Heart right ventricle (tissue), 16 donors: ENCODE measurements at regions not wholly inside any gene's neighbourhood (a gene's known extent, or its start where the extent isn't known, plus 50 kb on each side); places are given as distances from the start of the nearest gene placed in this dataset.

Experiments used
- ATAC-seq, 8 donors: fragments of 200-7000 bp; cut with Tn5 transposase; one replicate each; pipeline ENCODE4 v1.9.1; 2020; ENCODE audit warnings: mild to moderate bottlenecking in 8 of 8, moderate library complexity in 8 of 8, moderate number of reproducible peaks in 1 of 8
- DNase-seq, 2 donors: peaks; one replicate each; pipeline ENCODE4 v3.0.0-alpha.2; 2020
- H3K27ac ChIP-seq, 10 donors: fragments of 200-600 bp; sonication (generic) in 2 of 10; one replicate each; pipeline versions ENCODE4 v1.5.0 to v1.8.0; 2020 to 2022; ENCODE audit warnings: mild to moderate bottlenecking in 3 of 10
- H3K27me3 ChIP-seq, 7 donors: fragments of 200-600 bp; one replicate each; pipeline ENCODE4 v1.8.0; 2021 to 2022; ENCODE audit warnings: mild to moderate bottlenecking in 2 of 7
- H3K36me3 ChIP-seq, 9 donors: fragments of 200-600 bp; sonication (generic) in 1 of 9; one replicate each; pipeline versions ENCODE4 v1.5.0 to v1.8.0; 2020 to 2022; ENCODE audit warnings: mild to moderate bottlenecking in 2 of 9
- H3K4me1 ChIP-seq, 9 donors: fragments of 200-600 bp; sonication (generic) in 1 of 9; one replicate each; pipeline versions ENCODE4 v1.5.0 to v1.8.0; 2020 to 2022; ENCODE audit warnings: mild to moderate bottlenecking in 4 of 9
- H3K4me3 ChIP-seq, 10 donors: fragments of 200-600 bp; sonication (generic) in 2 of 10; one replicate each; pipeline versions ENCODE4 v1.5.0 to v1.8.0; 2020 to 2022; ENCODE audit warnings: mild to moderate bottlenecking in 7 of 10, moderate library complexity in 2 of 10
- H3K9me3 ChIP-seq, 11 donors: fragments of 200-600 bp in 10 of 11; sonication (generic) in 2 of 11; one replicate each; pipeline versions ENCODE4 v1.5.0 to v1.8.0; 2013 to 2022; ENCODE audit warnings: mild to moderate bottlenecking in 2 of 11, control low read depth in 1 of 11, moderate library complexity in 1 of 11
- WGBS, 2 donors: extraction: QIAGEN DNeasy Blood & Tissue Kit; methylation state at CpG; one replicate each; pipeline ENCODE4 v1.1.7; 2013; ENCODE audit warnings: inconsistent platforms in 1 of 2; 5-methylcytosine and 5-hydroxymethylcytosine counted together
- intact Hi-C, 10 donors: fragments of 100-400 bp; cut with DNase I; formaldehyde crosslinking; loops; one replicate each; pipeline versions ENCODE4 v1.11.1 to v1.14.2; 2022
- TF ChIP-seq, protein P1 (sequence below), 9 donors: fragments of 200-600 bp; sonication (generic) in 2 of 9; IDR thresholded peaks; one replicate each; pipeline versions ENCODE4 v1.5.0 to v1.8.0; 2021 to 2022; ENCODE audit warnings: antibody characterized with exemption in 9 of 9, mild to moderate bottlenecking in 5 of 9, moderate library complexity in 1 of 9
- donor health status: Arrhythmogenic right ventricular cardiomyopathy.
- donor health status: ischemic (EF 13 %, LVEDD 7.1; RV severe dilation, severe dysfunction).
- donor health status: healthy with polysubstance abuse.
- donor health status: DM: no; HTN: yes; CAD: no.
- donor health status: DM: no; HTN: no; CAD: no.
- donor health status: ischemic (EF 25% LVEDD 6.9; RV normal size, moderate dysfunction).
- donor health status: ischemic (EF 25% LVEDD 5.7; RV mildly dilated, moderate dysfunction).
- donor health status: healthy.
- donor health status: DM: yes; HTN: yes; CAD: no.
- donor health status: Ischemic cardiomyopathy.
- donor health status: ischemic (EF 35%, LVEDD 5.7; RV mildly dilated, moderate dysfunction).
- donor health status: nonischemic (EF 11% LVEDD 7.7; RV severe dilation, severe dysfunction).
- donor health status: DM: yes; HTN: yes; CAD: no.
- donor health status: PGD.
- donor health status: ischemic (EF 29% LVEDD 5.4; RV normal size, mild dysfunction).
- donor health status: nonischemic (EF 23%, LVEDD 6.1; RV moderate dilation, normal function).

GRCh38 chr4:187460016-187460415 is 535.6 kb upstream of the ZFP42 start:
- TF ChIP-seq, protein P1, sequence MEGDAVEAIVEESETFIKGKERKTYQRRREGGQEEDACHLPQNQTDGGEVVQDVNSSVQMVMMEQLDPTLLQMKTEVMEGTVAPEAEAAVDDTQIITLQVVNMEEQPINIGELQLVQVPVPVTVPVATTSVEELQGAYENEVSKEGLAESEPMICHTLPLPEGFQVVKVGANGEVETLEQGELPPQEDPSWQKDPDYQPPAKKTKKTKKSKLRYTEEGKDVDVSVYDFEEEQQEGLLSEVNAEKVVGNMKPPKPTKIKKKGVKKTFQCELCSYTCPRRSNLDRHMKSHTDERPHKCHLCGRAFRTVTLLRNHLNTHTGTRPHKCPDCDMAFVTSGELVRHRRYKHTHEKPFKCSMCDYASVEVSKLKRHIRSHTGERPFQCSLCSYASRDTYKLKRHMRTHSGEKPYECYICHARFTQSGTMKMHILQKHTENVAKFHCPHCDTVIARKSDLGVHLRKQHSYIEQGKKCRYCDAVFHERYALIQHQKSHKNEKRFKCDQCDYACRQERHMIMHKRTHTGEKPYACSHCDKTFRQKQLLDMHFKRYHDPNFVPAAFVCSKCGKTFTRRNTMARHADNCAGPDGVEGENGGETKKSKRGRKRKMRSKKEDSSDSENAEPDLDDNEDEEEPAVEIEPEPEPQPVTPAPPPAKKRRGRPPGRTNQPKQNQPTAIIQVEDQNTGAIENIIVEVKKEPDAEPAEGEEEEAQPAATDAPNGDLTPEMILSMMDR (IDR thresholded peaks at IDR 0.05), result no peak
- Histone ChIP-seq H3K4me3 (no peak overlapping the region), H3K4me1 (no peaks in the 10 kb centered on the region), H3K36me3 (no peaks in the 10 kb centered on the region), H3K27ac (no peak overlapping the region), H3K9me3 (no peaks in the 10 kb centered on the region), H3K27me3 (peaks cover 0 to 3% (median 0%) of the 10 kb centered on the region in 7 donors)
- DNase-seq (no peak), ATAC-seq (no peak)
- intact Hi-C loops, result no loop called here
- 72 to 82% methylated on average over 3 of the region's 3 CpGs for WGBS, 2 donors

DNA sequence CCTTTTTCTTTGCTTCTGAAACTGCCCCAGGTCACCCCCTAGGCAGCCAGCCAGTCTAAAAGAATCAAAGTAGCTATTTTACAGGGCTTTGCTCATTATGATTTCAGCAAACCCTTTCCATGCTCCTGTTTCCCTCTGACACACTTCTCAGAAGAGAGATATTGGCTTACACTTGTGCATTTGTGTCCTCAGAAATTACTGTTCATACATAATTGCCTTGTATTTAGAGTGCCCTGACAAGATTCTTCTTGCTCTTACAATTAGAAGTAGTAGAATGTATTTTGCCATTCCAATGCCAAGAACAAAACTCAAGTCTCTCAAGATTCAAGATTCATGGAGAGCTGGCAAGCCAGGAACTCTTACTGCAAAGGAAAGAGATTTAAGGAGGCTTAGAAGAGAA is 531.0 kb upstream of the ZFP42 start:
- Histone ChIP-seq H3K27me3 (peaks cover 0 to 3% (median 0%) of the 10 kb centered on the region in 7 donors), H3K4me3 (no peak overlapping the region), H3K9me3 (no peaks in the 10 kb centered on the region), H3K36me3 (no peaks in the 10 kb centered on the region), H3K4me1 (peaks cover 0 to 3% (median 0%) of the 10 kb centered on the region in 9 donors), H3K27ac (no peak overlapping the region)
- intact Hi-C loops, result no loop called here
- ATAC-seq (no peak), DNase-seq (no peak)
- TF ChIP-seq, protein P1 (IDR thresholded peaks at IDR 0.05), result no peak

- H3K27me3 ChIP-seq, result peaks cover 0 to 3% (median 0%) of the 10 kb centered on the region in 7 donors
- no peak overlapping the region for H3K27ac ChIP-seq
- ATAC-seq (no peak), DNase-seq (no peak)
- peaks cover 0 to 3% (median 0%) of the 10 kb centered on the region in 9 donors for H3K4me1 ChIP-seq
- H3K9me3 ChIP-seq, result no peaks in the 10 kb centered on the region
- WGBS, 2 donors, result 81 to 86% methylated on average over 2 of the region's 2 CpGs
- intact Hi-C loops, result no loop called here
- TF ChIP-seq, protein P1 (IDR thresholded peaks at IDR 0.05), result no peak
- H3K4me3 ChIP-seq, result no peak overlapping the region
- H3K36me3 ChIP-seq, result no peaks in the 10 kb centered on the region
Measured at GRCh38 chr4:187467224-187467623, 528.3 kb upstream of the ZFP42 start.

DNA sequence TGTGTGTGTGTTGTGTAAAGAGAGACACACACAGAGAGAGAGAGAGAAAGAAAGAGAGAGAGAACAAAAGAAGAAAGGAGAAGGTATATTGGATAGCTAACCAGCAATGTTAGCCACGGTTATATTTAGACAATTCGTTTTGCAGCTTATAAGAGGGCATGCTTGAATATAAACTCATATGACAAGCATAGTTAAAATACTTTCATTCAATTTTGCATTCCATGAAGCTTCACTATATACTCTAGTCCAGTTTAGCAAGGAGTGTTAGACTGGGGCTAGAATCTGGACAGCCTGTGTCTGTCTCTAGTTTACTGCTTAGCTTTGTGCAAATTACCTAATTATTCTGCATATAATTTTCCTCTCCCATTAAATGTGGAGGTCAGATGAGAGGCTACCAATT is 525.9 kb upstream of the ZFP42 start:
- Histone ChIP-seq H3K4me1 (peaks cover 0 to 3% (median 0%) of the 10 kb centered on the region in 9 donors), H3K27ac (no peak overlapping the region), H3K27me3 (no peaks in the 10 kb centered on the region), H3K36me3 (no peaks in the 10 kb centered on the region), H3K4me3 (no peak overlapping the region), H3K9me3 (no peaks in the 10 kb centered on the region)
- intact Hi-C loops, result no loop called here
- 34 to 48% methylated on average over 2 of the region's 2 CpGs for WGBS, 2 donors
- DNase-seq (no peak), ATAC-seq (no peak)
- TF ChIP-seq, protein P1 (IDR thresholded peaks at IDR 0.05), result no peak
